HG03025 (cell line): ENCODE measurements at regions not wholly inside any gene's neighbourhood (a gene's known extent, or its start where the extent isn't known, plus 50 kb on each side); places are given as distances from the start of the nearest gene placed in this dataset.
"Not testable (repeated sequence)": the region's sequence is repeated elsewhere in the genome, so short reads cannot be mapped to it uniquely, and the experiment has no call there.

Experiments used
- ATAC-seq: cut with Tn5 transposase; IDR thresholded peaks from one replicate; pipeline ENCODE4 v1.9.1; 2021; ENCODE audit warnings: mild to moderate bottlenecking, moderate library complexity; ENCODE audit not compliant: unreplicated experiment, low FRiP score

- ATAC-seq, result no peak
Measured at GRCh38 chr7:92925876-92926696, 89.7 kb upstream of the CDK6 start.

- ATAC-seq, result no peak
Measured at GRCh38 chr7:92924800-92925199, 88.4 kb upstream of the CDK6 start.

DNA sequence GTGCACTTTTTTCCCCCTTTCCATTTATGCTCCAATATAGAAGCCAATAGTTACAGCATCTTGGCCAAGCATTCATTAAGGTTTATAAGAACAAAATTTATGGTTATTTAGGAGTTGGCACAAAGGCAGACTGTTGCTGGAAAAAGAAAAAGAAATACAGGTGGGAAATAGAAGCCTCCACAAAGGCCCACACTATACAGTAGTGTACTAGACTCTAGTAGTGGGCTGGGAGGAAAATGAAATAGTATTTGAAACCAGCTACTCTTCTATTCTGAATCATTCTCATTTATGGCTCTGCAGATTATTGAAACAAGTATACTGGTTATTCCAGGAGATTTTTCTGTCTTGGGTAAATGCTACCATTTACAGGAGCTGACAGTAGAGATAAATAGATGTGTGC lies 80.9 kb upstream of the CDK6 start:
- ATAC-seq, result no peak

- no peak for ATAC-seq
Measured at GRCh38 chr7:92916770-92917224, 80.4 kb upstream of the CDK6 start.

DNA sequence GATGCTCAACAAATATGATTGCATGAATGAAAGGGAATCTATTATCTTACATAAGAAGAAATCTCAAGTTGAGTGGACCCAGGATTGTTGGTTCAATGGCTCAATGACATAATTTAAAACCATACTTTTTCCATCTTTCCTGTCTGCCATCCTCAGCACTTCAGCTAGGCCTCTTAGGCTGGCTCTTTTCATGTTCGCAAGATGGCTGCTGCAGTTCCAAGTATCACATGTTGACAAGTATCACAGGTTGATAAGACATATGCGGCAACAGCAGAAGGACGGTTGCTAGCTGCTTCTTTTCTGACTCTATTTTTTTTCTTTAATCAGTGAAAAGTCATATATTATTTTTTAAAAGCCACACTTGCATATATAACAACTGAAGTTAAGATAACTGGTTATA lies 79.0 kb upstream of the CDK6 start:
- ATAC-seq, result no peak

DNA sequence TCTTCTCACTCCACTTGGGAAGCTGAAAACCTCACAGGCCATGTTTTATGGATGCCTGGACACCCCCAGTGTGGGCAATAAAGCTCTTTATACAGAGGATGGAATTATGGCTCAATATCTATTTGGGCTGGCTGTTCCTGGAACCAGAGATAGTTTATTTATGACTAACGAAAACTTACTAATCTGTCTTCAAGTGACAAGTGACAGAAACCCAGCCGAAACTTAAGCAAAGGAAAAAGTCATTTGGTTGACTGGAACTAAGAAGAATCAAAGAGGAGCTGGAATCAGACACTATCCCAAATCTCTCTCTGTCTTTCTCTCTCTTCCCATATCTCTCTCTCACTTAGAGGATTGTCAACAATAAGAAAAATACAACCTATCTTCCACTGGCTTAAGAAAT lies 78.3 kb upstream of the CDK6 start:
- ATAC-seq, result no peak

GRCh38 chr7:92913849-92914248 lies 77.5 kb upstream of the CDK6 start:
- no peak for ATAC-seq

GRCh38 chr7:92910976-92911375 lies 74.6 kb upstream of the CDK6 start:
- ATAC-seq, result no peak

DNA sequence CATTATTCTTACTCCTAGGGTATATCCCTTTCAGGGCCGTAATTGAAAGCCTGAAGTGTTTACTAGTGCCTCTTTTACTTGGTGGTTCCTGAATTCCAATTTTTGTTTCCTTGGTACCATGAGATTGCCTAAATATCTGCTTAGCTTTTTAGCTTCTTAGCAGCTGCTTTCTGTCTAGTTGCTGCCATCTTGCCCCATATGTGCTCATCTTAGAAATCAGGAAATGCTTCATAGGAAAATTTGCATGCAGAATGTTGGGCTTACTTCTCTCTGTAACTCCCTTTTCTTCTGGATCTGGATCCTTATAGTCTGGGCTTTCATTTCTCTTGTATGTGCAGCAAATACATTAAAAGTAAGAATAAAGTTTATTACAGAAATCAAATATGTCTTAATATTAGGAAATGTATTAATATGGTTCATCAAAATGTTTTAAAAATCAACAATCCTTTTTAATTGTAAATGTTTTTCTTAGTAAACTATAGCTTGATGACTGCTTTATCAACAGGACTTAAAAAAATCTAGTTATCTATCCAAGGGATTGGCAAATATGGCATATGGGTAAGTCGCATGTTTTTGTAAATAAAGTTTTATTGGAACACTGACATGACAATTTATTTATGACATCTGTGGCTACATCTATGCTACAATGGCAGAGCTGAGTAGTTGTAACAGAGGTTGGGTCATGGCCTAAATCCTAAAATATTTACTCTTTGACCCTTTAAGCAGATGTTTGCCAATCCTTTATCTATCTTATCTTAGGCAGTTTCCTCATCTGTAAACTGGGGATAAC lies 73.5 kb upstream of the CDK6 start:
- no peak for ATAC-seq

DNA sequence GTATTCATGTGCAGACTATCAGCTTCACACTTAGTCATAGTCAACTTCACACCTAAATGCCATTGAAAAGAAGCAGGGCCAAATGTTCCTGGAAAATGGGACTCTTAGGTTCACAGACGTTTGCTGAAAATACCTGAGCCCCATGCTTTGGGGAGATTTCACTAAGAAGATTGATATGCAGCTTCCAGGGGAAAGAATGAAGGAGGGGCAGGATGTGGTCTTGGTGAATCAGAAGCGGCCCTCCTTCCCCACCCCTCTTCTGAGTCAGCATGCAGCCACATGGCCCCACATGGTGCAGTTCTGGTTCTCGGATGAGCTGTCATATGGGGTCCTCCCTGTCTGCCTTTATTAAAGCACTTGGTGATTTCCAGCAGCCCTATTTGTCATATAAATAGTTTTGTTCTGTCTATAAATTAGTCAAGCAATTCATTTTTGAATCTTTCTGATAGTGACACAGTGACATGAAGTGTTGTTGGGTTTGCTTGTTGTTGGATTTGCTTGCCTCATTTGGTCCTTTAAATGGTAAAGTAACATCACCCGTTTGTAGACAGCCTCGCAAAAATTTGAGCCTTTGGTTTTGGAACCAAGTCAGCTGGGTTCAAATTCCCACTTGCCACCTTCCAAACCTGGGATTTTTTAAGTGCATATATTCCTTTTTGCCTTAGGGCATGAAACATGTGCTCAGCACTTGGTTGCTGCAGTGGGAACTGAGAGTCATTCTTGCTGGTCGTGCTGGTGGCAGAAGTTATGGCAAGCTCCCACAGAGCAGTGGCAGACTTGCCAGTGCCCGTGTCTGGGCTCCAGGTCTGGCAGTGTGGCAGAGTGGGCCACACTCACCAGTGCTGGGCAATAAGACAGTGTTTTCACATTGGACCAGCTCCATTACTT lies 68.1 kb upstream of the CDK6 start:
- peak; percentile 99 for ATAC-seq

DNA sequence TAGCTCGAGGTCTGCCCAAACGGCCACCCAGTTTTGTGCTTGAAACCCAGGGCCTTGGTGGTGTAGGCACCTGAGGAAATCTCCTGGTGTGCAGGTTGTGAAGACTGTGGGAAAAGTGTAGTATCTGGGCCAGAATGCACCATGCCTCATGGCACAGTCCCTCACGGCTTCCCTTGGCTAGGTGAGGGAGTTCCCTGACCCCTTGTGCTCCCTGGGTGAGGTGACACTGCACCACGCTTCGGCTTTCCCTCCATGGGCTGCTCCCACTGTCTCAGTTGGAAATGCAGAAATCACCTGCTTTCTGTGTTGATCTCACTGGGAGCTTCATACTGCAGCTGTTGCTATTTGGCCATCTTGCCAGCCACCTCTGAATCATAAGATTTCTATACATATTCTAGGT lies 62.4 kb upstream of the CDK6 start:
- no peak for ATAC-seq

DNA sequence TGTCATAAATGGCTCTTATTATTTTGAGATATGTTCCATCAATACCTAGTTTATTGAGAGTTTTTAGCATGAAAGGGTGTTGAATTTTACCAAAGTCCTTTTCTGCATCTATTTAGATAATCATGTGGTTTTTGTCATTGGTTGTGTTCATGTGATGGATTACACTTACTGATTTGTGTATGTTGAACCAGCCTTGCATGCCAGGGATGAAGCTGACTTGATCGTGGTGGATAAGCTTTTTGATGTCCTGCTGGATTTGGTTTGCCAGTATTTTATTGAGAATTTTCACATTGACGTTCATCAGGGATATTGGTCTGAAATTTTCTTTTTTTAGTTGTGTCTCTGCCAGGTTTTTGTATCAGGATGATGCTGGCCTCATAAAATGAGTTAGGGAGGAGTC lies 58.5 kb upstream of the CDK6 start:
- ATAC-seq, result not testable (repeated sequence)

- ATAC-seq, result no peak
Measured at GRCh38 chr7:92889081-92889480, 52.7 kb upstream of the CDK6 start.
